Stimulated activated CD8-positive, alpha-beta memory T cell treated with anti-CD3 and anti-CD28 coated beads, Interleukin-4, amount 100 ng/mL, for 24 hours (primary cell): ENCODE measurements at regions not wholly inside any gene's neighbourhood (a gene's known extent, or its start where the extent isn't known, plus 50 kb on each side); places are given as distances from the start of the nearest gene placed in this dataset.

Experiments
- DNase-seq: peaks from one replicate; pipeline ENCODE4 v3.0.0-alpha.2; 2020; ENCODE audit warnings: low read depth

DNA sequence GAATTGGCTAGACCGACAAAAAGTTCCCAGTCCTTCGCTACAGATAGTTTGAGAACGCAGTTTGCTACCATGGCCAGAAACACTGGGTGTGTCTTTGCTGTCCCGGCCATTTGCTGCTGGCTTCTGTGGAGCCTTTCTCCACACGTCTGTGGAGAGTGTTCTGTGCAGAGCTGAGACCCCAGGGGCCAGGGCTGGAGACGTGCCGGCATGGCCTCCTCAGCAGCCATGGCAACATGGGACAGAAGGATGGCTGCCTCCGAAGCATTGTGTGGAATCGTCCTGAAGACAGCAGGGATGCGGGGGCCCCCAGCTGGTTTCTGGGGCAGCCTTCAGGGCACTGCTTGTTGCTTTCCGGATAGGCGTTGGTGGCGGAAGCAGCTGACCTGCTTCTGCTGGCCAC is 142.8 kb downstream of the GADD45G start:
- no peak for DNase-seq

DNA sequence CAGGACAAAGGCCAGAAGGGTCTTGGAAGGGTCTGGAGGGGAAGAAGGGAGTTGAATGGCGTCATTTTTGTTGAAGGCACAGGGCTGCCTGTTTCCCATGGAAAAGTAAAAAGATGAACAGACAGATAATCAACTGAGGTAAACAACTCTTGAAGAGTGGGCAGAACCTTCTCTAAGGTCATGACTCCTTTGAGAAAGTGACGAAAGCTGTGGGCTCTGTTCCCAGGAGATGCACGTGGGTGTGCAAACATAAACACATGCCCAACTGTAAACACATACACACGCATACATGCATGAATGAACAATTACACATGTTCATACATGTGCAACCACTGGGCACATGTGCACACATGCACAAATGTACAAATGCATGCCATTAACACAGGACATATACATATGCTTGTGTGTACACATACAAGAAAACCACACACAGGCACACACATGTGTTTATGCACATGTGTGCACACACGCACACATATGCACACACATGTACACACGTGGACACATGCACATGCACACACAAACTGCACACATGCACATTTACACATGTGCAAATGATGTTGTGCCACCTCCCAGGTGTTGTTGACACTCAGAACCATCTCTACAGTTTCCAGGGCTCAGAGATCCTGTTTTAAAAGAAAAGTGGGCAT is 143.3 kb downstream of the GADD45G start:
- DNase-seq = no peak

DNA sequence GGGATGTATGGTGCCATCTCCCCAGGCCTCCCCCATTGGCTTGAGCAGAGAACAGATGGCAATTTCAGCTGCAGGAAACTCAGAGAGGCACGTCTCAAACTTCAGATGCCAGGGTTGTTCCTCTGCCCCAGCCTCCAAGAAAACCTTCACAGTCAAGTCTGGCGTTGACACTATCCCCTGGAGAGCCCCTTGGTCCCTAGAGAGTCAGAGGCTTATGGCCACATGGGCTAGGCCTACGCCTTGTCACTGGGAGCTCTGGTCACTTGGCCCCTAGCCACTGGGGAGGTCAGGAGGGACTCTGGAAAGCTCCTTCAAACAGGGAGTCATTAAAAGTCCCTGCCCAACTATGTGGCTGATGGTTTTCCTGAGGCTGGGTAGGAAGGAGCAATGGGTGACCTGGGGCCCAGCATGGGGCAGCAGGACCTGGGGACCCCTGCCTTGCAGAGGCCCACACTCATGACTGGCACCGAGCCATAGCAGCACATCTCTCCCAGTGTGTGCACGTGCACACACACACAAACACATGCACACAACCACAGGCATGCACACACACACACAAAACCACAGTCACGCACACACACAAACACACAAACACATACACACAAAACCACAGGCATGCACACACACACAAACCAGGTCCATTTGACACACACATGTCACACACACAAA is 144.2 kb downstream of the GADD45G start:
- no peak for DNase-seq

DNA sequence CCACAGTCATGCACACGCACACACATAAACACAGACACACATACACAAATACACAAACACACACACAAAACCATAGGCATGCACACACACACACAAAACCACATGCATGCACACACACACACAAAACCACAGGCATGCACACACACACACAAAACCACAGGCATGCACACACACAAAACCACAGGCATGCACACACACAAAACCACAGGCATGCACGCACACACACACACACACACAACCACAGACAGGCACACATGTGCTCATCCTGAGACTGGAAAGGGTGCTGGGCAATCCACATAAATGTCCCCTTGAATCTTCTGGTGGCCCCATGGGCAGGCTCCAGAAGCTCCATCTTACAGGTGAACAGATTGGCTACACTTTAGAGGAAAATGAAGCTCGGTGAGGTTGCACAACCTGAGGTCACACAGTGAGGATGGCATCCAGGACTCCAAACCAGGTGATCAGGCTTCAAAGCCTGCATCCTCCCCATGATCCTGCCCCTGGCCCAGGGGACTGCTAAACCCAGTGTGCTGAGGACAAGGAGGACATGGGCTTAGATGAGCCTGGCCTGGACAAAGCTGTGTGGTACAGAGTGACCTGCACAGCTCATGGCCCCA is 144.8 kb downstream of the GADD45G start:
- no peak for DNase-seq

DNA sequence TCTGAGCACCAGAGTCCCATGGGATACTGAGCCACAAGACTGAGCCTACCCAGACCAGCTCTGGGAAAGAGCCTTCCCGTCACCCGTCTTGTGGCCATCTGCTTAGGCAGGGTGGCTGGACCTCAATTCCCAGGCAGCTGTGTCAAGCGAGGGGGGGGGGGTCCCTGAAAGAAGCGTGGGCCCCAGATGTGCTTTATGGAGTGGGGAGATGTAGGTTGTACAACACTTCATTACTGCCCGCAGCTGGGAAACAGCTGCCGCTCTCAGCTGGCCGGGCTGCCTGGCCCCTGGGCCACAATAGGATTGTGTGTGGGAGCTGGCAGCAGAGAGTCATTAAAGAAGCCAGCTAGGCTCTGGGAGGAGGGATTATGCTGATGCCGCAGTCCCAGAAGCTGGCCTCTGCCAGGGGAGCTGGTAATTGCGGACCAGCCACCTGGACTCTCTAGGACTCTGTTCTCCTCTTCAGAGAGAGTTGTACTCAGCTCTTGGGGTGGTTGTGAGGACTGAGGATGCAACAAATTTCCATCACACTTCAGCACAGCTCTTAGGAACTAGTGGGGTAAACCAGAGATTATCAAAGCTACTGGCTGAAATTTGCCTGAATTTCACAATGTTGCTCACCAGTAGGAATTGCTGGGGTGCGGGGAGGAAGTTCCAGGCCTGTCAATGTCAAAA is 145.4 kb downstream of the GADD45G start:
- DNase-seq = no peak

DNA sequence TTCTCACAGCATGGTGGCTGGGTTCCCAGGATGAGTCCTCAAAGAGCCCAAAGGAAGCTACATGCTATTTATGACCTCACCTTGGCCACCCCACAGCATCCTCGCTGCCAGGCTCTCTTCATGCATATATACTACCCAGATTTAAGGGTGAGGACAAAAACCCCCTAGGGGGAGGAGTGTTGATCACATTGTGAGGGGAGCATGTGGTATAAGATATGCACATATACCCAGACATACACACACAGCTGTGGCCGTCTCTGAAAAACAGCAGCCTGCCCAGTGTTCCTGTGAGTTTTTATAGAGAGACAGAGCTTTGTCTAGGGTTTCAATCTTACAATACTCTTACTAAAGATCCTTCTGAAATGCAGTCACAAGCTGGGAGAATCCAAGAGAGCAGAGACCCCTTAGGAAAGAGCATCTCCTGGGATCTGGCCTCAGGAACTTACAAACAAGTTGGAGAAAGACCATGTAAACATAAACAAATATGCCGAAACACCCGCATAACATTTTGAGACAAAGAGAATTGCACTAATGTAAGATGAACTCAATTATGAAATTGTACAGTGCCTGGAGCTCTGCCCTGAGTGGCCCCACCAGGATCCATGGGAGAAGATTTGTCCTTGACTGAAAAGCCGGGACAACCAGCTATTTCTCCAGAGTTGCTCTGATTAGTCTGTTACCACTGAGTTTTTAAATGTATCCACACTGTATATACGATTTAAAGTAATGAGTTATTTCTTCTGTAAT is 146.4 kb downstream of the GADD45G start:
- DNase-seq = no peak

DNA sequence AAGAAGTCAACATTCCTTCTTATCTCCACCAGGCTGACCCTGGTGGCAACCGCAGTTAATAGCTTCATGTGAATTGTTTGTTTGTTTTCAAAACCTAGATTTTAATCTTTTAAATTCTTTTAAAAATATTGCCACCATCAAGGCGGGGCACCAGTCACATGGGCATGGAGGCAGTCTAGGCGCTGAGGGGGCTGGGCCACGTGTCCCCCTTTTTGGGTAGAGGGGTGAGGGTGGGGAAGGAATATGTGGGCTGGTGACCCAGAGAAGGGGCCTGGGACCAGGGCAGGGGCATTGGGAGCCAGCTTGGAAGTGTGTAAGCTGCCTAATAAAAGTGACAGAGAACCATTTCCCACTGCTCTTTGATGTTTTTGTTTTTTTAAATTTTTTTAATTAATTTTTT is 147.3 kb downstream of the GADD45G start:
- no peak for DNase-seq

DNA sequence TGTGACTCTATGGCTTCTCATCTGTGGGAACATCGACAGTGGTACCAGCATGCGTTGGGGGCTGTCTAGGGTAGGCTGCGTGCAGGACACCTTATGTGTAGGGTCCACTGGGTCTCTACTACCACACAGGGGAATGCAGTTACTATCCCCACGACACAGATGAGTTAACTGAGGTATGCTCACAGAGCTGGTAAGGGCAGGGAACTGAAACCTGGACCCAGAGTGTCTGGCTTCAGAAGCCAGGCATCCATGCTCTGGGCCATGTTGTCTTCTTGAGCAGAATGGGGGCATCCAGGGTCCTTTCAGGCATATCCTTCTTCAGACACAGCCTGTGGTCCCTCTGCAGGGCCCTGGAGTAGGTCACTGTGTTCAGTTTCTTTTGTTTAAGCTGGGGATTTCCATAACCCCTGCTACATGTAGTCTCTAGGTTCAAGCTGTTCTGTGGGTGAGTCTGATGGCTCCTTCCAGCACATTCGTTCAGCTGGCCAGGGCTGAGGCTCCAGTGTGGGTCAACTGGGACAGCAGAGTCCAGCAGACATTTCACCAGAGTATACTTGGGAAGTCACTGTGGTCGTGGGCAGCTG is 148.8 kb downstream of the GADD45G start:
- DNase-seq = no peak

DNA sequence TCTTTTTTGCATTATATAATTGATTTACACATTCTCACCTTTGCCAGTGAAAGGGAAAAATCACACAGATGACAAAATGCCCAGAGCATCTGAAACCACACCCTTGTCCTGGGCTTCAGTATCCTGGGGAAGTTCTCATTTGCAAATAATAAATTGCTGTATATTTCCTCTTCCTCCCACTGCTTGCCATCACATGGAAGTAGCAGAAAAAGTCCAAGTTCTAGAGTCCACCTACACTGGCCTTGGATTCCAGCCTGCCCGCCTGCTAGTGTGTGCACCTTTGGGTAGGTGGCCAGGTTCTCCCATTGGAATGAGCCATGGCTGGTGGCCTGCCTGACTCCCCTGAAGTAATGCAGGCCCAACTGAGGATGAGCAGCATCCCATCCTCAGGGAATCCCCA is 149.4 kb downstream of the GADD45G start:
- DNase-seq = no peak

DNA sequence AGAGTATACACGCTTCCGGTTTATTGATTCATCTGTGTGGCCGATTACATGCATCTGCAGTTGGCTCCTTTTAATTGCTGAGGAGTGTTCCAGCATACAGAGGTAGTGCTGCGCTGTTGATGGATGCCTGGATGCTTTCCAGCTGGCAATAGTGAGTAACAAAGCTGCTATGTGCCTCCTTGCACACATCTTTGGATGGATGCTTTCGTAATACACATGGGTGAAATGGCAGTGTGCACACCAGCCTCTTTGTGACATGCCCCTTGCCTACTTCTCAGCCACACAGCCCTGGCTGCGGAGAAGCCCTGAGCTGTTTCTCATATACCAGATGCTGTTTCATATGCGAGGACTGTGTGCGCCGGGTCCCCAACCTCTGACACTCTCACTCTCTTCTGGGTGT is 151.0 kb downstream of the GADD45G start:
- DNase-seq = no peak

DNA sequence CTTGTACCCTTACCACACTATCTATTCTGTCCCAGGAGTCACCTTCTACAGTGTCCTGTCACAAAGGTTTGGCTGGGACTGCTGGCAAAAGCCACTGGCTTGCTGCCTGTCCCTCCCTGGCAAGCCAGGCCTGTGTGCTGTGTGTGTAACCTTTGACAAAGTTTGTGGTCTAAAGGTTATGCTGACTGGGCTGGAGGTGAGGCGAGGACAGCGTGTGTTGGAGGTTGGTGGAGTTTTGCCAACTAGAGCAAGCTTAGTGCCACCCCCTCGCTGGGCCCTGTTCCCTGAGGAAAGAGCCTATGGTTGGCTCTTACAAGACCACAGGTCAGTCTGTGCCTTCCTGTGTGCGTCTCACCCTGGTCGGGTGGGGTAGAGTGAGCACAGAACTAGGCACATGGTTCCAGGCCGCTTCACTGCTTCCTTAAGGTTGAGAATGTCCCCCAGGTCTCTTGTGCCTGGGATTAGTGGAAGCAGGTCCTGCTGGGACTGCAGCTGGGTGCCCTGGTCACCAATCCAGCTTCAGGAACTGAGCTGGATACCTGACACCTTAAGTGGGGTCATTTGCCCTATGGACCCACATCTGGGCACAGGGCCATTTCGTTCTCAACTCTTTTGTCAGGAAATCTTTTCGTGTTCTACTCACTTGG is 152.2 kb downstream of the GADD45G start:
- no peak for DNase-seq

DNA sequence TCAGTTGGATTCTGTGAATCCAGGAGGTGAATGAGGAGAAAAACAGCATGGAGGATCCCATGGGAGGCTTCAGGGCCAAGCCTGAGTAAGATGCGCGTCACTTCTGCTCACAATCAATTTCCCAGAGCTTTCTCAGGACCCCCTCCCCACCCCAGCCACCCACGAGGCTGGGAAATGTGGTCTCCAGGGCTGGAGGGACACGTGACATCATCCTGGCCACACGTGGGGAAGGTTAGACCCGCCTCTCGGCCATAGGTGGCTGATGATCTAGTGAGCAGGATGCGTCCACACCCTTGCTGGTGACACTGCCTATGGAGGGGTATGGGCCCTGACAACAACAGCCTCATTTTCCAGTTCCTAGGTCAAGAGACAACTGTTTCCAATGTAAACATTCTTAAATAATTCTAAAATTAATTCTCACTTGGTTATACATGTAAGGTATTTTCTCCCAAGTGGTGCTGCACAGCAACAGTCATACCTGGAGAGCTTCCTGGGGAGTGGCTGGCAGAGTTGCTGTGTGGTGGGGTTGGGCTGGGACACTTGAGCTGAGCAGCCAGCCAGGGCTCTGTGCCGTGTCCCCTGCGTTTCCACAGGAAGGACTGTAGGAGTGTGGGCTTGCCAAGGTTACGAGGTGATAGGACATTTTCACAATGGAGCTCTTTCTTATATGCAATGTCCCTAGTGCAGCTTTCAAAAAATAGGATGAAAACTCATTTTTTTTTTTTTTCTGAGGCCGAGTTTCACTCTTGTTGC is 153.1 kb downstream of the GADD45G start:
- DNase-seq = no peak

DNA sequence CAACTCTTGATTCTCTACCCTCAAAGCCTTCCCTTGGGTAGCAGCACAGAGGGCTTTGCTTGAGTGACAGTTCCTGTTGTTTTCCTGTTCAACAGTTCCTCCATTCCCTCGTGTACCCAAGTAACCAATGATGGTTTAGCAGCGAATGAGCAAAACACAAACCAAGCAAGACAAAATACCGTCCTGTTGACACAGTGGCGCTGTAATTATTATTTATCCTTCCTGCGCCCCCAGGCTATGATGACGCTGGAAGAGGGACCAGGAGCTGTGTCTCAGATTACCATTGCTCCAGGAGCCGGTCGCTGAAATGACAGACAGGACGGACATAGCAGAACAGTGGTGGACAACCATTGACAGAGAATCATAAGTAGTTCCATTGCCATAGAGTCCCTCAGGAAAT is 154.8 kb downstream of the GADD45G start:
- DNase-seq = no peak

DNA sequence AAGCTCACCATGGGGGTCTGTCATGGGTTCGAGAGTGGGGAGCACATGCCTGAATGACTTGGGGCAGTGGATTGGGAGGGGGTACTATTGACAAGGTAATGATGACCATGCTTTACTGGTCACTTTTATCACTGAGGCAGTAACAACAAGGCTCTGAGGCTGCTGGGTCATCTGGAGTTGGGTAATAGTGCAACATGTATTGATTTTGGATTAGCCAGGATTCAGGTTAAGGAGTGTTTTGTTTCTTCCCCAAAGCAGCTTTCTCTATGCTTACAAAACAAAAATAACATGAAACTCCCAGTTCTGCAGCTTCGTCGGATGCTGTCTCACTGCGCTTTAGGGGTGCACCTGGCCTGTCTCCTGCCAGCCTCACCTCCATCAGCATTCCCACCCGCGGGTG is 155.3 kb downstream of the GADD45G start:
- no peak for DNase-seq

DNA sequence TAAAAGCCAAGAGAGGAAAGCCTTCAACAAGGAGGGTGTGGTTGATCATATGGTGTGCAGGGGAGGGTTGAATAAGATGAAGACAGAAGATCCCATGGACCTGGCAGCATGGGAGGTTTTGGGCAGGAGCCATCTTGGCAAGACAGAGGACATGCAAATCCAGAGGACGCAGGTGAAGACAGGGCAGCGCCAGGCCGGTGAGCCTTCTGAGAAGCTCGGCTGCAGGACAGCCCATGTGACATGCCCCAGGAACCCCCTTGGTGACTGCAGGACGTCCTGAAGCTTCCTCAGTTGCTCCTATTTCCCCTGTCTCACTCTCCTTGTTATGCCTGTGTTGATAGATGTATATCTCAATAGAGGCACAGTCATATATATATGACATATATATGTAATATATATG is 159.4 kb downstream of the GADD45G start:
- no peak for DNase-seq

DNA sequence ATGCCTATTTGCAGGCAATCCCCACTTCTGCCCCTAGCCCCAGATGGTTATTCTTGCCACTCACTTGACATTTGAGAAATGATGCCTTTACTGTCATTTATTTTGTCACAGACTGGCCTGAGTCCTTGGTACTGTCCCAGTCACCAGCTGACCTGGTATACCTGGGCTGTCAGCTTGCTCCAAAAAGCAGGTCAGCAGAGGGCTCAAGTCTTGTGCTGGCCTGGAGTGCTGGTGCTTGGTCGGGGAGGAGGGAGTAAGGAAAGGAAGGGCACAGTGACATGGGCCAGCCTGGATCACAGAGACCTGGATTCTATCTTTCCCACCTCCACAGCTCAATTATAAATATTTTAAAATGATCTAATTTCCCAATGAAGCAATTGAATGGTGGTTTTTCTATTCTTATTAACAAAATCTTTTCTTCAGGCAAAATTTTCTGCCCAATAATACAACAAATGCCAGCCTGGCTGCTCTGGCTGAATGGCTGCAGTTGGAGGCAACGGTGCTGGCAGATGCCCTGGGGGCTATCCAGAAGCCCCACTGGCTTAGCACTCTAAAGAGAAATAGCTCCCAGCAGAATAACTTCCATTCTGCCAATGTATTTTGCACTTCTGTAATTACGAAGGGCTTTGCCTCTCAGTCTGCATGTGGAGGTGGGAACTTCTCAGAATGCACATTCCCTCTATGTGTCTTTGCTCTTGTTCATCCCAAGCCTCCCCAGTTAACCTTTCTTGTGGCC is 160.6 kb downstream of the GADD45G start:
- no peak for DNase-seq

DNA sequence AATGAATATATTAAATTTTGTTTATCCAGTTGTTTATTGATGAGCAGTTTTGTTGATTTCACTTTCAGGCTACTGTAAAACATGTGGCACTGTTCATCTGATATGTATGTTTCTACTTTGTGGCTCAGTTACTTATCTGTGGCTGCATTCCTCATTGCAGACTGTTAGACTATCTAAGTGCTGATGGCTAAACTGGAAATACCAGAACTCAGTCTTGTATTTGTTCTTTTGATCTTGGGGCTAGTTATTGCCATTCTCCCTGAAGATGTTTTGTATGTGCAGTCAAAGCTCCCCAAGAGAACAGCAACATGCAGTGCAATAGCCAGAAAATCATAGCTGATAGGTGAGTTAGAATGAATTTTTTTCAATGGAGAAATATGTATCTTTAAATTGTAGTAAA is 162.2 kb downstream of the GADD45G start:
- no peak for DNase-seq

DNA sequence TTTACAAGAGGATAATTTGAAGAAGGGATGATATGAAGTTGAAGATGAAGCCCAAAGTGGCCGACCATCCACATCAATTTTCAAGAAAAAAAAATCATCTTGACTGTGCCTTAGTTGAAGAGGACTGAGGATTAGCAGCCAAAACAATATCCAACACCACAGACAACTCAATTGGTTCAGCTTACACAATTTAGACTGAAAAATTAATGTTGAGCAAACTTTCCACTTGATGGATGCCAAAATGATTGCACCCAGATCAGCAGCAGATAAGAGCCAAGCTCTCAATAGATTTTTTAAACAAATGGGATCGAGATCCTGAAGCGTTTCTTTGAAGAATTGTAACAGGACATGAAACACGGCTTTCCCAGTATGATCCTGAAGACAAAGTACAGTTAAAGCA is 163.2 kb downstream of the GADD45G start:
- DNase-seq = no peak

DNA sequence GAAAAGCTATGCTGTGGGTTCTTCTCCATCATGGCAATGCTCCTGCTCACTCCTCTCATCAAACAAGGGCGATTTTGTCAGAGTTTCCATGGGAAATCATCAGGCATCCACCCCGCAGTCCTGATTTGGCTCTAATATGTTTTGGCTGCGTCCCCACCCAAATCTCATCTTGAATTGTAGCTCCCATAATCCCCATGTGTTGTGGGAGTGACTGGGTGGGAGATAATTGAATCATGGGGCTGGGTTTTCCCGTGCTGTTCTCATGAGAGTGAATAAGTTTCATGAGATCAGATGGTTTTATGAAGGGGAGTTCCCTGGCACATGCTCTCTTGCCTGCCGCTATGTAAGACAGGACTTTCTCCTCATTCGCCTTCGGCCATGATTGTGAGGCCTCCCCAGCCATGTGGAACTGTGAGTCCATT is 163.8 kb downstream of the GADD45G start:
- DNase-seq = no peak

DNA sequence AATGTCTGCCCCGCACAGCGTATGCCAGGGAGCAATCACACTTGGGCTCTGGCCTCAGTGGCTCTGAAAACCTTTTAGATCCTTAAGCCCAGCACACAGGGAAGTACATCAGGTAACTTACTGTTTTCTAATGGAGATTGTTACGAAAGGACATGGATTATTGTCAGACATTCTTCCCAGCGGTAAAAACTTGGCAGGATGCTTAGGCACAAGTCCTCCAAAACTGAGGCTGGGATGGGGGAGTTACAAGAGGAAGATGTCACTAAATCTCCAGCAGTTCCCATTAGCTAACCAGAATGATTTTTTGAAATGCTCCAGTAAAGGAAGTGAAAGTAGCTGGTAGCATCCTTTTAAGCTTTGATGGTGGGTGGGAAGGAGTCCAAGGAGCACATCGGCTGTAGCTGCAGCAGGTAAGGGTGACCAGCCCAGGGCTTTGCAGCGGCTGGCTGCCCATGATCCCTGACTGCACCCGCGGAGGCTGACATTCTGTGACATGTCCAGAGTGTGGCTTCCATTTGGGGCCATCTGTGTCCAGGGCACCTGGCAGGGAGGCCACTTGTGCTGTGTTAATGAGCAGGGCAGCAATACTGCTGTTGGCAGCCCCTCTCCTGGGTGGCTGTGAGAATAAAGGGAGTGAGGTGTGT is 165.8 kb downstream of the GADD45G start:
- DNase-seq = no peak
